PC-3 (cell line): ENCODE measurements at regions not wholly inside any gene's neighbourhood (a gene's known extent, or its start where the extent isn't known, plus 50 kb on each side); places are given as distances from the start of the nearest gene placed in this dataset.

Experiments used
- CTCF ChIP-seq: fragments of 300-600 bp; sonication (generic); conservative IDR thresholded peaks from 2 replicates; pipeline ENCODE4 v1.5.1; 2017; ENCODE audit warnings: antibody characterized with exemption, low read depth, mild to moderate bottlenecking, low read length
- EZH2 ChIP-seq: fragments of 300-600 bp; sonication (generic); IDR thresholded peaks from one replicate; pipeline ENCODE4 v1.6.1; 2017; ENCODE audit warnings: antibody characterized with exemption, mild to moderate bottlenecking, low read length; ENCODE audit not compliant: unreplicated experiment
- EZH2phosphoT487 ChIP-seq: fragments of 300-600 bp; sonication (generic); IDR thresholded peaks from 2 replicates; pipeline ENCODE4 v1.6.1; 2018; ENCODE audit warnings: mild to moderate bottlenecking, antibody characterized with exemption, low read length, borderline replicate concordance

DNA sequence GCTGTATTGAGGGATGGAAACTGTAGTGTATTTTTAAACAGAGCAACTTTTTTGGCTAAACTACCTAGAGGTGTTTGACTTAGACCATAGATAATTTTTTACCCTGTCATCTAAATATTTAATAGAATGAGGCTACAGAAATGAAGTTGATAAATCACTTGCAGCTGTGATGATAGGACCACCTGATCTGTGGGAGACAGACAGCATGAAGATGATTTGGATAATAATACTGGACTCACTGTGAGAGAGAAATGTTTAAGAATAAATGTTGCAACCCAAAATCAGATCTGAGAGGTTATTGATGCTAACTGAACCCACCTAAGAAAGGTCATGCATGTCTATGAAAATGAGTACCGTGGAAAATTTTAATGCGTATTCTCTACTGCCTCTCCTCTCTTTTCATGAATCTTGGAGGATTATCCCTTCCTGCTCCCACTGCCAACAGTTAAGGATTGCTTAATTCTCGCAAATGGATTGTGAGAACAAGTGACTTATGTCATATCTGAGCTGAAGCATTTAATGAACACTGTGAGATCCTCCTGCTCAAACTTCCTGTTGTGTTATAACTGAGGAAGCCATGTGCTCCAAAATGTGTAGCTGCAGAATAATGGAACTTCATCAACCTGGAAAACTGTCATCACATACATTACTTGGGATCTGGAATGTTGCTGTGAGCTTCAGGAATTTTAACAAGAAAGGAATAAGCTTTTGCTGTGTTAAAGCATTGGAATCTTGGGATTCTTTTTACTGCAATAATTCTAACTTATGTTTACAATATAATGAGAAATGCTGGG, 617.9 kb upstream of the CDH18 start:
- TF ChIP-seq CTCF (no peak), EZH2 (no peak), EZH2phosphoT487 (no peak)
